GM06990 (cell line): ENCODE measurements at regions not wholly inside any gene's neighbourhood (a gene's known extent, or its start where the extent isn't known, plus 50 kb on each side); places are given as distances from the start of the nearest gene placed in this dataset.

Experiments
- DNase-seq: peaks from one replicate; pipeline ENCODE4 v3.0.0-alpha.2; 2011; ENCODE audit not compliant: insufficient read length; ENCODE audit errors: extremely low read depth
- H3K27me3 ChIP-seq: replicated peaks from 2 replicates; pipeline ENCODE4 v1.6.0; 2011; ENCODE audit warnings: low read length; ENCODE audit not compliant: control insufficient read depth, insufficient read depth
- H3K36me3 ChIP-seq: 2 replicates; pipeline ENCODE4 v1.5.1; 2011; ENCODE audit warnings: low read length; ENCODE audit not compliant: control insufficient read depth, insufficient read depth
- H3K4me3 ChIP-seq: replicated peaks from 2 replicates; pipeline ENCODE4 v1.5.1; 2011; ENCODE audit warnings: low read depth, mild to moderate bottlenecking, control low read depth, low read length
- TF ChIP-seq, protein P1 (sequence below): IDR thresholded peaks from 2 replicates; pipeline ENCODE4 v1.5.1; 2011; ENCODE audit warnings: low read length, control low read depth, mild to moderate bottlenecking, inconsistent platforms; ENCODE audit not compliant: insufficient read depth, poor library complexity, severe bottlenecking

DNA sequence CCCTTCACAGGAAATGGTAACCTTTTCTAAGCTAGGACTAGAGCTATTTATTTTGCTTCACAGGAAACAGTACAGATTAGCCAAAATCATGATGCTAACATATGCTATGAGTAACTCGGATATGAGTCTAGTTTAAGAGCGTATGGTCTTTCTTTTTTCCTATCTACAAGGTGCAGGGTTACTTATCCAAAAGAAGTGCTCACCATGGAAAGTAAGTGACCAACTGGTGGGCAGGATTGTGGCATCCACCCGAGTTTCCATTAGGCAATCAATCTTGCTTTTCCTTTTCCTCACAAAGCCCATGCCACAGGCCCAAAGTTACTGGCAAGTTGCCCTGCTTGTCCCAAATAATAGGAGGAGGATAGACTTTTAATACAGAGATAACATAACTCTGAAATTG lies 765.1 kb upstream of the POM121L12 start:
- TF ChIP-seq, protein P1, sequence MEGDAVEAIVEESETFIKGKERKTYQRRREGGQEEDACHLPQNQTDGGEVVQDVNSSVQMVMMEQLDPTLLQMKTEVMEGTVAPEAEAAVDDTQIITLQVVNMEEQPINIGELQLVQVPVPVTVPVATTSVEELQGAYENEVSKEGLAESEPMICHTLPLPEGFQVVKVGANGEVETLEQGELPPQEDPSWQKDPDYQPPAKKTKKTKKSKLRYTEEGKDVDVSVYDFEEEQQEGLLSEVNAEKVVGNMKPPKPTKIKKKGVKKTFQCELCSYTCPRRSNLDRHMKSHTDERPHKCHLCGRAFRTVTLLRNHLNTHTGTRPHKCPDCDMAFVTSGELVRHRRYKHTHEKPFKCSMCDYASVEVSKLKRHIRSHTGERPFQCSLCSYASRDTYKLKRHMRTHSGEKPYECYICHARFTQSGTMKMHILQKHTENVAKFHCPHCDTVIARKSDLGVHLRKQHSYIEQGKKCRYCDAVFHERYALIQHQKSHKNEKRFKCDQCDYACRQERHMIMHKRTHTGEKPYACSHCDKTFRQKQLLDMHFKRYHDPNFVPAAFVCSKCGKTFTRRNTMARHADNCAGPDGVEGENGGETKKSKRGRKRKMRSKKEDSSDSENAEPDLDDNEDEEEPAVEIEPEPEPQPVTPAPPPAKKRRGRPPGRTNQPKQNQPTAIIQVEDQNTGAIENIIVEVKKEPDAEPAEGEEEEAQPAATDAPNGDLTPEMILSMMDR, result no peak
- Histone ChIP-seq H3K27me3 (no peaks in the 10 kb centered on the region), H3K36me3 (no peaks in the 10 kb centered on the region), H3K4me3 (no peak overlapping the region)
- DNase-seq, result no peak

DNA sequence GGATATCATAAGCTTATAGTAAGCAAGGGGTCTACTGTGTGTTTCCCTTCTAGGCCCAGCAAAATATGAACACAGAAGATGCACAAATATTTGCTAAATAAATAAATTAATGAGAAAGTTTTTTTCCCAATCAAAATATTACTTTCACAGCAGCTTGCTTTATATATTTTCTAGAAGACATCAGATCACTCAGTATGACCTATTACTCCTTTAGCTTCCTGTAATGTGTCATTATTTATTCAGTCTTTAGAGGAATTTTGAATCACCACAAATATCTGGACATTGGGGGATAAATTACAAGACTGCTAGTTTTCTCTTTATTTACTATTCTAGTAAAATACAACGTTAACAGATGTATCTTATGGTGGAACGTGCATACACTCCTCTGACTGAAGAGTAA lies 765.8 kb upstream of the POM121L12 start:
- Histone ChIP-seq H3K36me3 (no peaks in the 10 kb centered on the region), H3K27me3 (no peaks in the 10 kb centered on the region), H3K4me3 (no peak overlapping the region)
- DNase-seq, result no peak
- TF ChIP-seq, protein P1, result no peak

DNA sequence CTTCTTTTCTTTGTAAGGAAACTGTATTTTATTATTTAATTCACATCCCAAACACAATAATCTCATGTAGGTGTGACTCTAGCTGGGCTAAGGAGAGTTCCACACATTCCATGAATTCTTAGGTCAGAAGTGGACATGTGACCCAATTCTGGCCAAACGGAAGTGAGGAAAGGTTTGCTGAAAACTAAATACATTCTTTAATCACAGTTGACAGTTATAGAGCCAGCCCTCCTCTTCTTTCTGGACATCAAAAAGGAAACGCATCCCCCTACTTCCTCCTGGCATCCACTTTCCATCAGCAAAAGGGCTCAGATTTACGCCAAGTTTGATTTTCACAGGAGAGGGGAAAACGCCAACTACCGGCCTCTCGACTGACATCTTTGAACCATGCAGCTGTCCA lies 774.4 kb upstream of the POM121L12 start:
- H3K4me3 ChIP-seq, result no peak overlapping the region

DNA sequence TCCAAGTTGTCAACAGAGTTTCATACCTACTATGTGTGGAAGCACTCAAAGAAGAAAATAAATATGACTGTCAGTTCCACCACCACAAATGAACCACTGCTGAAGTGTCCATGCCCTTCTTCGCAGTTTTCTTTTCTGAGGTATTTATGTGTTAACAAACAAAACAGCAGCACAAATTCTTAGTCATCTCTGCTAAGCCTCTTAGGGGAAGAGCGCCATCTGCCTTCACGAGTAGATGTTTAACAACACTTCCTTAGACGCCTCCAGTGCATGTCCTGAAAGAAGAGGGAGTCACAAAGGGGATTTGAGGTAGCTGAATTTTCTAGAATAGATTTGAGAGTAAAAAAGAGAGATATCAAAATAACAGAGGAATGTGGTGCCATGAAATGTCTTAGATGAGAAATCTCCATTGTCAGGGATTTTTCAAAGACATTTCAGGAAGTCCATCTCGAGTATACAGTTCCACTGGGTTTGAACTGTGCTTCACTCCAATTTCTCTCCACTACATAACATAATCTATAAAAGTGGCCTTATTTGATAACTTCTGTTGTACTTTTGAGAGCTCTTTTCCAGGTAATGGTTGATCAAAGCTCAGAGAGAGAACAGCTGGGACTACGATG lies 775.3 kb upstream of the POM121L12 start:
- no peak for DNase-seq
- Histone ChIP-seq H3K36me3 (no peaks in the 10 kb centered on the region), H3K27me3 (no peaks in the 10 kb centered on the region), H3K4me3 (no peak overlapping the region)
- TF ChIP-seq, protein P1, result no peak

More for the DNA sequence above, 774.4 kb upstream of the POM121L12 start:
- no peaks in the 10 kb centered on the region for H3K27me3 ChIP-seq
- no peaks in the 10 kb centered on the region for H3K36me3 ChIP-seq
- DNase-seq, result no peak
- TF ChIP-seq, protein P1, result no peak

DNA sequence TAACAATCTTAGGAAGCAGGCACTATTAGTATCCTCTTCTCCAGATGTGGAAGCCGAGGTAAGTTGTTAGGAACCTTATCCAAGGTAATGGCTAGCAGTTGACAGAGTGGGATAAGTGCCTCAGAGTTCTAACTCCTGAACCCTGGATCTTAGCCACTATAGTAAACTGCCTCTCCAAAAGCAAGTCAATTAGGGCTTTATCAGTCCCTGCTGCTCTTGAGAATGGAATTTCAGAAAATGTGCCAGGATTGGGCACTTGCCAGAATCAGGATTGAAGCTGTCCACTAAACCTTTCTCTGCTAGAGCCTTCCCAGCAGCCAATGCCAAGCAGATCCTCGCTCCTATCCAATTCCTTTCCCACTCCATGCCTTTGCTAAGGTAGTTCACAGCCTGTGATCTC lies 777.5 kb upstream of the POM121L12 start:
- TF ChIP-seq, protein P1, result no peak
- Histone ChIP-seq H3K36me3 (no peaks in the 10 kb centered on the region), H3K4me3 (no peak overlapping the region), H3K27me3 (no peaks in the 10 kb centered on the region)
- no peak for DNase-seq
